H1 (cell line): ENCODE measurements at regions not wholly inside any gene's neighbourhood (a gene's known extent, or its start where the extent isn't known, plus 50 kb on each side); places are given as distances from the start of the nearest gene placed in this dataset.

Experiments
- CTCF ChIA-PET: fragments of 300-600 bp; sonication (Branson Sonifier 250); formaldehyde crosslinking; loops from one replicate; lab custom pipeline; 2021; ENCODE audit not compliant: partially characterized antibody; lab: Charles Lee
- POLR2A ChIA-PET: fragments of 300-600 bp; sonication (Branson Sonifier 250); formaldehyde crosslinking; loops from one replicate; lab custom pipeline; 2021; ENCODE audit warnings: inconsistent platforms; ENCODE audit not compliant: partially characterized antibody; lab: Charles Lee
- DNase-seq, 2 experiments: peaks; one replicate each; pipeline versions ENCODE4 v3.0.0 to v3.0.0-alpha.2; 2010 to 2022; ENCODE audit warnings: low spot score in 2 of 2, low read depth in 1 of 2, mixed read lengths in 1 of 2
- FAIRE-seq: peaks from 2 replicates; lab custom pipeline; 2011; peaks lifted over from hg19 to GRCh38; lab: Jason Lieb, UNC
- H2AFZ ChIP-seq: 2 replicates; pipeline ENCODE4 v1.8.1; 2012; ENCODE audit warnings: low read length, inconsistent platforms
- H2AK5ac ChIP-seq: 2 replicates; pipeline ENCODE4 v1.6.1; 2013; ENCODE audit warnings: low read depth, low read length
- H2BK120ac ChIP-seq: replicated peaks from 2 replicates; pipeline ENCODE3; 2013; ENCODE audit warnings: low read depth, low read length, inconsistent platforms
- H2BK12ac ChIP-seq: 2 replicates; pipeline ENCODE4 v1.6.1; 2013; ENCODE audit warnings: low read depth, low read length
- H2BK15ac ChIP-seq: 2 replicates; pipeline ENCODE4 v1.6.1; 2013; ENCODE audit warnings: low read length
- H2BK20ac ChIP-seq: 2 replicates; pipeline ENCODE4 v1.6.1; 2013; ENCODE audit warnings: low read length
- H2BK5ac ChIP-seq: 2 replicates; pipeline ENCODE4 v1.6.1; 2013; ENCODE audit warnings: low read depth, low read length
- H3K14ac ChIP-seq: 2 replicates; pipeline ENCODE4 v1.6.1; 2013; ENCODE audit warnings: inconsistent platforms; ENCODE audit not compliant: insufficient read length
- H3K18ac ChIP-seq: 2 replicates; pipeline ENCODE4 v1.6.1; 2013; ENCODE audit warnings: low read length; ENCODE audit errors: extremely low read depth
- H3K23ac ChIP-seq: 2 replicates; pipeline ENCODE4 v1.6.1; 2013; ENCODE audit warnings: inconsistent platforms; ENCODE audit not compliant: insufficient read length
- H3K23me2 ChIP-seq: 2 replicates; pipeline ENCODE4 v1.6.1; 2013; ENCODE audit warnings: low read depth, low read length
- H3K27ac ChIP-seq: 2 replicates; pipeline ENCODE4 v1.6.1; 2011; ENCODE audit warnings: low read depth, low read length, inconsistent platforms
- H3K27me3 ChIP-seq, 4 experiments: replicated peaks in 1 of 4; 1 replicate in 1 of 4; 2 replicates in 3 of 4; pipeline versions ENCODE4 v1.6.1 to v1.8.1; 2011 to 2013; ENCODE audit warnings: low read length in 3 of 4, mild to moderate bottlenecking in 3 of 4, inconsistent platforms in 2 of 4, mixed read lengths in 2 of 4, moderate library complexity in 1 of 4; ENCODE audit not compliant: control insufficient read depth in 3 of 4, insufficient read depth in 3 of 4; ENCODE audit errors: extremely low read depth in 1 of 4
- H3K36me3 ChIP-seq, 4 experiments: 2 replicates each; pipeline versions ENCODE4 v1.6.1 to v1.8.1; 2011 to 2013; ENCODE audit warnings: mild to moderate bottlenecking in 4 of 4, low read length in 3 of 4, moderate library complexity in 2 of 4, control low read depth in 1 of 4, inconsistent platforms in 1 of 4; ENCODE audit not compliant: insufficient read depth in 4 of 4, control insufficient read depth in 2 of 4
- H3K4ac ChIP-seq: replicated peaks from 2 replicates; pipeline ENCODE3; 2013; ENCODE audit warnings: low read length, low read depth, mixed read lengths, inconsistent platforms; ENCODE audit not compliant: insufficient read length
- H3K4me1 ChIP-seq, 4 experiments: replicated peaks in 1 of 4; 1 replicate in 1 of 4; 2 replicates in 3 of 4; pipeline versions ENCODE4 v1.6.1 to v1.8.1; 2011 to 2013; ENCODE audit warnings: low read length in 3 of 4, inconsistent platforms in 2 of 4, mixed read lengths in 1 of 4; ENCODE audit not compliant: insufficient read depth in 4 of 4, control insufficient read depth in 3 of 4
- H3K4me2 ChIP-seq, 2 experiments: 2 replicates each; pipeline versions ENCODE4 v1.6.1 to v1.8.1; 2011 to 2013; ENCODE audit warnings: low read depth in 2 of 2, low read length in 2 of 2, control low read depth in 1 of 2, inconsistent platforms in 1 of 2, mild to moderate bottlenecking in 1 of 2; ENCODE audit not compliant: insufficient read depth in 1 of 2
- H3K4me3 ChIP-seq, 4 experiments: fragments of 200-600, 300-600 bp in 1 of 4; sonication (generic), shearing (Covaris generic), sonication (Bioruptor Twin) in 1 of 4; 2 replicates each; pipeline versions ENCODE4 v1.5.1 to v1.8.1; 2011 to 2016; ENCODE audit warnings: low read length in 4 of 4, low read depth in 3 of 4, control low read depth in 2 of 4, inconsistent platforms in 2 of 4, mild to moderate bottlenecking in 2 of 4, mixed read lengths in 1 of 4, moderate library complexity in 1 of 4; ENCODE audit not compliant: insufficient read depth in 2 of 4; ENCODE audit errors: extremely low read depth in 1 of 4
- H3K56ac ChIP-seq: replicated peaks from 2 replicates; pipeline ENCODE3; 2013; ENCODE audit warnings: low read depth, mild to moderate bottlenecking, mixed read lengths, low read length, inconsistent platforms; ENCODE audit not compliant: insufficient read length
- H3K79me1 ChIP-seq: 2 replicates; pipeline ENCODE4 v1.6.1; 2013; ENCODE audit warnings: low read depth, low read length, control low read depth
- H3K79me2 ChIP-seq, 2 experiments: 2 replicates each; pipeline versions ENCODE4 v1.6.1 to v1.8.1; 2012 to 2013; ENCODE audit warnings: low read length in 2 of 2, mild to moderate bottlenecking in 2 of 2, inconsistent platforms in 1 of 2; ENCODE audit not compliant: insufficient read depth in 2 of 2, control insufficient read depth in 1 of 2
- H3K9ac ChIP-seq, 4 experiments: replicated peaks in 1 of 4; 1 replicate in 1 of 4; 2 replicates in 3 of 4; pipeline versions ENCODE4 v1.6.1 to v1.8.1; 2011 to 2013; ENCODE audit warnings: low read depth in 3 of 4, low read length in 3 of 4, control low read depth in 2 of 4, mild to moderate bottlenecking in 2 of 4, moderate library complexity in 2 of 4, inconsistent platforms in 1 of 4; ENCODE audit errors: extremely low read depth in 1 of 4
- H3K9me3 ChIP-seq, 2 experiments: 2 replicates each; pipeline versions ENCODE4 v1.6.1 to v1.8.1; 2012 to 2013; ENCODE audit warnings: mild to moderate bottlenecking in 2 of 2, moderate library complexity in 2 of 2, control low read depth in 1 of 2, inconsistent platforms in 1 of 2, low read depth in 1 of 2, low read length in 1 of 2, mixed read lengths in 1 of 2; ENCODE audit not compliant: insufficient read depth in 2 of 2
- H4K20me1 ChIP-seq, 2 experiments: replicated peaks in 1 of 2; 2 replicates each; pipeline versions ENCODE3 to v1.8.1; 2011 to 2013; ENCODE audit warnings: inconsistent platforms in 2 of 2, low read length in 2 of 2, mild to moderate bottlenecking in 1 of 2; ENCODE audit not compliant: insufficient read depth in 2 of 2, control insufficient read depth in 1 of 2
- H4K5ac ChIP-seq: 2 replicates; pipeline ENCODE4 v1.6.1; 2013; ENCODE audit warnings: low read length, low read depth, mixed read lengths, inconsistent platforms; ENCODE audit not compliant: insufficient read length
- H4K8ac ChIP-seq: 2 replicates; pipeline ENCODE4 v1.8.0; 2013; ENCODE audit warnings: mild to moderate bottlenecking, moderate library complexity, low read length, inconsistent platforms; ENCODE audit not compliant: insufficient read depth; ENCODE audit errors: extremely low read depth
- H4K91ac ChIP-seq: replicated peaks from 2 replicates; pipeline ENCODE3; 2013; ENCODE audit warnings: low read length, mixed read lengths, inconsistent platforms; ENCODE audit not compliant: insufficient read length
- ATF3 ChIP-seq: IDR thresholded peaks from 2 replicates; pipeline ENCODE4 v1.6.1; 2011; ENCODE audit warnings: low read depth, mild to moderate bottlenecking, low read length; ENCODE audit not compliant: insufficient read depth
- CBX8 ChIP-seq: fragments of 300-800, 300-1000 bp; sonication (generic); IDR thresholded peaks from 2 replicates; pipeline ENCODE4 v1.7.1; 2016; ENCODE audit warnings: low read depth, low read length, borderline replicate concordance
- CHD2 ChIP-seq: IDR thresholded peaks from 2 replicates; pipeline ENCODE4 v1.6.1; 2012; ENCODE audit warnings: low read length, improper control_type of control experiment
- CREB1 ChIP-seq: IDR thresholded peaks from 2 replicates; pipeline ENCODE4 v1.6.1; 2012; ENCODE audit warnings: inconsistent platforms
- FOSL1 ChIP-seq: IDR thresholded peaks from 2 replicates; pipeline ENCODE4 v1.6.1; 2011; ENCODE audit warnings: mild to moderate bottlenecking, low read depth, low read length, moderate library complexity; ENCODE audit not compliant: insufficient read depth
- GABPA ChIP-seq: IDR thresholded peaks from 2 replicates; pipeline ENCODE4 v1.6.1; 2011; ENCODE audit warnings: mild to moderate bottlenecking, low read length, moderate library complexity, borderline replicate concordance; ENCODE audit not compliant: insufficient read depth
- JUN ChIP-seq: IDR thresholded peaks from 2 replicates; pipeline ENCODE4 v1.6.1; 2011; ENCODE audit warnings: low read depth, mild to moderate bottlenecking, improper control_type of control experiment, low read length
- MAFK ChIP-seq: IDR thresholded peaks from 2 replicates; pipeline ENCODE4 v1.6.1; 2012; ENCODE audit warnings: low read depth, mild to moderate bottlenecking, improper control_type of control experiment, low read length
- RNF2 ChIP-seq: fragments of 200-900, 300-1000 bp; sonication (generic); IDR thresholded peaks from 2 replicates; pipeline ENCODE4 v1.7.1; 2016; ENCODE audit warnings: borderline replicate concordance, low read depth, mild to moderate bottlenecking, antibody characterized with exemption, low read length; ENCODE audit not compliant: poor library complexity, severe bottlenecking; ENCODE audit errors: missing control alignments
- SIX5 ChIP-seq: IDR thresholded peaks from 2 replicates; pipeline ENCODE4 v1.6.1; 2011; ENCODE audit warnings: mild to moderate bottlenecking, low read depth, low read length
- SRF ChIP-seq: IDR thresholded peaks from 2 replicates; pipeline ENCODE4 v1.6.1; 2011; ENCODE audit warnings: mild to moderate bottlenecking, low read depth, low read length, moderate library complexity
- USF2 ChIP-seq: IDR thresholded peaks from 2 replicates; pipeline ENCODE4 v1.6.1; 2011; ENCODE audit warnings: low read length, improper control_type of control experiment
- WGBS, 2 experiments: shearing (Covaris generic) in 1 of 2; methylation state at CpG; one replicate each; pipeline versions ENCODE4 v1.1.6 to v1.1.7; 2013 to 2015; ENCODE audit warnings: low lambda C conversion rate in 2 of 2, mixed read lengths in 2 of 2, inconsistent platforms in 1 of 2, low coverage in 1 of 2, missing lambda C conversion rate in 1 of 2; ENCODE audit not compliant: insufficient replicate concordance in 2 of 2, insufficient coverage in 1 of 2, insufficient read length in 1 of 2; ENCODE audit errors: extremely low coverage in 1 of 2, missing lambda C conversion rate in 1 of 2; 5-methylcytosine and 5-hydroxymethylcytosine counted together

- Histone ChIP-seq H2BK12ac (no peak overlapping the region), H2BK120ac (no peak overlapping the region), H4K8ac (no peak overlapping the region), H3K79me2 (no peaks in the 10 kb centered on the region), H2BK20ac (no peak overlapping the region), H2BK15ac (no peak overlapping the region), H3K9ac (no peak overlapping the region), H3K4me1 (peaks cover 0 to 6% (median 4%) of the 10 kb centered on the region in 4 experiments; a peak in 3 of 7 replicates), H4K91ac (no peak overlapping the region), H3K9me3 (peaks cover 18 to 24% of the 10 kb centered on the region in 2 experiments), H3K23ac (no peak overlapping the region), H4K20me1 (no peaks in the 10 kb centered on the region), H3K56ac (no peak overlapping the region), H3K79me1 (no peaks in the 10 kb centered on the region), H3K14ac (no peak overlapping the region), H3K4ac (no peak overlapping the region), H2AK5ac (no peak overlapping the region), H3K27me3 (no peaks in the 10 kb centered on the region; a peak in 1 of 7 replicates), H3K27ac (no peak overlapping the region), H3K23me2 (no peaks in the 10 kb centered on the region), H2AFZ (no peak overlapping the region), H4K5ac (no peak overlapping the region), H3K4me2 (no peak overlapping the region), H3K36me3 (no peaks in the 10 kb centered on the region; a peak in 1 of 8 replicates), H3K18ac (no peak overlapping the region), H2BK5ac (no peak overlapping the region), H3K4me3 (peak overlapping the region in 1 of 4 experiments; percentile 31; a peak in 1 of 8 replicates)
- ChIA-PET POLR2A (no interaction called here), CTCF (no interaction called here)
- DNase-seq (no peak), FAIRE-seq (no peak)
- WGBS, 2 experiments = 71% methylated on average over 5 of the region's 5 CpGs; no CpG with 5 or more reads in 1 of the 2 experiments
- no peak for TF ChIP-seq JUN
- TF ChIP-seq CREB1 = no peak
- TF ChIP-seq RNF2 = no peak
- TF ChIP-seq MAFK = no peak
- TF ChIP-seq FOSL1 = no peak
- no peak for TF ChIP-seq GABPA
- TF ChIP-seq CBX8 = no peak
- TF ChIP-seq USF2 = no peak
- TF ChIP-seq ATF3 = no peak
- TF ChIP-seq SIX5 = no peak
- TF ChIP-seq SRF = no peak
- no peak for TF ChIP-seq CHD2
Observed at GRCh38 chr1:181251001-181251712, 162.7 kb downstream of the IER5 start.
